Heart left ventricle (tissue), 13 donors: ENCODE measurements at regions not wholly inside any gene's neighbourhood (a gene's known extent, or its start where the extent isn't known, plus 50 kb on each side); places are given as distances from the start of the nearest gene placed in this dataset.

ENCODE experiments used
- POLR2A ChIP-seq, 2 donors: fragments of 450-650 bp; IDR thresholded peaks; one replicate each; pipeline ENCODE4 v1.6.1; 2017; ENCODE audit warnings: antibody characterized with exemption in 2 of 2, mild to moderate bottlenecking in 2 of 2, moderate library complexity in 2 of 2
- TF ChIP-seq, protein P1 (sequence below), 12 donors: fragments of 200-600 bp; sonication (generic) in 4 of 12; IDR thresholded peaks; one replicate each; pipeline versions ENCODE4 v1.5.0 to v1.8.0; 2018 to 2022; ENCODE audit warnings: antibody characterized with exemption in 12 of 12, mild to moderate bottlenecking in 5 of 12
- donor health status: ischemic (EF 13 %, LVEDD 7.1; RV severe dilation, severe dysfunction).
- donor health status: DM: no; HTN: yes; CAD: no.
- donor health status: DM: no; HTN: no; CAD: no.
- donor health status: ischemic (EF 25% LVEDD 6.9; RV normal size, moderate dysfunction).
- donor health status: ischemic (EF 25% LVEDD 5.7; RV mildly dilated, moderate dysfunction).
- donor health status: ischemic (EF 35%, LVEDD 5.7; RV mildly dilated, moderate dysfunction).
- donor health status: nonischemic (EF 11% LVEDD 7.7; RV severe dilation, severe dysfunction).
- donor health status: DM: yes; HTN: yes; CAD: no.
- donor health status: PGD.
- donor health status: ischemic (EF 29% LVEDD 5.4; RV normal size, mild dysfunction).
- donor health status: nonischemic (EF 23%, LVEDD 6.1; RV moderate dilation, normal function).

DNA sequence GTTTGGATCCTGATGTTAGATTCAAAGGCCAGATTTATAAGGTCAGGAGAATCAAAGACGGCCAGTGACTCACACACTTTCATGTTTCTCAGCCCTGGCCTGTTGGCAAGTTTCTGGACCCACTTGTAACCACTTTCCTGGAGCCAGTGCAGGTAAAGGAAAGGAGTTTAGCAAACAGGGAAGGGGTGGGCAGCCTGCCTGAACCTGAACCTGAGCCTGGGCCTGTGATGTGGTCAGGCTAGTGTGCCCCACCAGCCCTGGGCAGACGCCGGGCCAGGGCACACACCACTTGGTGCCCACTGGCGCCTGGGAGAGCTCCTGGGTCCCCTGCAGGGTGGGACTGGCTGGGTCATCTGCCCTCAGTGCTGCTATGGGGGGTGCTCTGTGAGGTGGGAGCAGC, 100.5 kb upstream of the SPRED2 start:
- TF ChIP-seq, protein P1, sequence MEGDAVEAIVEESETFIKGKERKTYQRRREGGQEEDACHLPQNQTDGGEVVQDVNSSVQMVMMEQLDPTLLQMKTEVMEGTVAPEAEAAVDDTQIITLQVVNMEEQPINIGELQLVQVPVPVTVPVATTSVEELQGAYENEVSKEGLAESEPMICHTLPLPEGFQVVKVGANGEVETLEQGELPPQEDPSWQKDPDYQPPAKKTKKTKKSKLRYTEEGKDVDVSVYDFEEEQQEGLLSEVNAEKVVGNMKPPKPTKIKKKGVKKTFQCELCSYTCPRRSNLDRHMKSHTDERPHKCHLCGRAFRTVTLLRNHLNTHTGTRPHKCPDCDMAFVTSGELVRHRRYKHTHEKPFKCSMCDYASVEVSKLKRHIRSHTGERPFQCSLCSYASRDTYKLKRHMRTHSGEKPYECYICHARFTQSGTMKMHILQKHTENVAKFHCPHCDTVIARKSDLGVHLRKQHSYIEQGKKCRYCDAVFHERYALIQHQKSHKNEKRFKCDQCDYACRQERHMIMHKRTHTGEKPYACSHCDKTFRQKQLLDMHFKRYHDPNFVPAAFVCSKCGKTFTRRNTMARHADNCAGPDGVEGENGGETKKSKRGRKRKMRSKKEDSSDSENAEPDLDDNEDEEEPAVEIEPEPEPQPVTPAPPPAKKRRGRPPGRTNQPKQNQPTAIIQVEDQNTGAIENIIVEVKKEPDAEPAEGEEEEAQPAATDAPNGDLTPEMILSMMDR (IDR thresholded peaks at IDR 0.05): no peak
- no peak for TF ChIP-seq POLR2A (IDR thresholded peaks at IDR 0.05)
